Smooth muscle cell (in vitro differentiated cells): ENCODE measurements at regions not wholly inside any gene's neighbourhood (a gene's known extent, or its start where the extent isn't known, plus 50 kb on each side); places are given as distances from the start of the nearest gene placed in this dataset.

Experiments used
- DNase-seq: peaks from one replicate; lab custom pipeline; 2025; ENCODE audit not compliant: unreplicated experiment; lab: John Stamatoyannopoulos, UW
- H2AFZ ChIP-seq: fragments of 200-600 bp; sonication (generic); 2 replicates; pipeline ENCODE4 v1.6.0; 2016; ENCODE audit warnings: antibody characterized with exemption, low read depth, mild to moderate bottlenecking
- H3F3A ChIP-seq: fragments of 200-600 bp; sonication (generic); 2 replicates; pipeline ENCODE4 v1.6.0; 2017; ENCODE audit warnings: antibody characterized with exemption, low read depth
- H3K27ac ChIP-seq: fragments of 200-600 bp; sonication (generic); 2 replicates; pipeline ENCODE4 v1.5.1; 2016; ENCODE audit warnings: low read depth, mild to moderate bottlenecking
- H3K27me3 ChIP-seq: fragments of 200-600 bp; sonication (generic); 2 replicates; pipeline ENCODE4 v1.6.1; 2016; ENCODE audit warnings: low read depth, mild to moderate bottlenecking
- H3K36me3 ChIP-seq: fragments of 200-600 bp; sonication (generic); 2 replicates; pipeline ENCODE4 v1.5.1; 2016; ENCODE audit warnings: low read depth
- H3K4me1 ChIP-seq: fragments of 200-600 bp; sonication (generic); 2 replicates; pipeline ENCODE4 v1.5.1; 2016; ENCODE audit warnings: low read depth
- H3K4me2 ChIP-seq: fragments of 200-600 bp; sonication (generic); 2 replicates; pipeline ENCODE4 v1.6.0; 2016; ENCODE audit warnings: mild to moderate bottlenecking
- H3K4me3 ChIP-seq: fragments of 200-600 bp; sonication (generic); 2 replicates; pipeline ENCODE4 v1.5.1; 2016; ENCODE audit warnings: mild to moderate bottlenecking
- H3K79me2 ChIP-seq: fragments of 200-600 bp; sonication (generic); 2 replicates; pipeline ENCODE4 v1.6.0; 2016; ENCODE audit warnings: low read depth, mild to moderate bottlenecking
- H3K9ac ChIP-seq: fragments of 200-600 bp; sonication (generic); 2 replicates; pipeline ENCODE4 v1.6.0; 2016; ENCODE audit warnings: low read depth
- H3K9me3 ChIP-seq: fragments of 200-600 bp; sonication (generic); replicated peaks from 2 replicates; pipeline ENCODE4 v1.5.1; 2016; ENCODE audit warnings: low read depth
- H4K20me1 ChIP-seq: fragments of 200-600 bp; sonication (generic); 2 replicates; pipeline ENCODE4 v1.6.0; 2016; ENCODE audit warnings: low read depth
- CTCF ChIP-seq: fragments of 200-600 bp; sonication (generic); IDR thresholded peaks from 2 replicates; pipeline ENCODE4 v1.5.1; 2017; ENCODE audit warnings: borderline replicate concordance, mild to moderate bottlenecking, antibody characterized with exemption; ENCODE audit not compliant: insufficient read depth, poor library complexity, severe bottlenecking
- WGBS: methylation state at CpG from one replicate; pipeline ENCODE4 v1.1.7; 2016; ENCODE audit warnings: low lambda C conversion rate; 5-methylcytosine and 5-hydroxymethylcytosine counted together

GRCh38 chr3:30122359-30122758 is 484.0 kb upstream of the TGFBR2 start:
- no peaks in the 10 kb centered on the region for H3F3A ChIP-seq
- H2AFZ ChIP-seq = no peak overlapping the region
- no peaks in the 10 kb centered on the region for H3K27me3 ChIP-seq
- H3K4me1 ChIP-seq = peaks cover 7% of the 10 kb centered on the region
- DNase-seq = no peak
- no peak for TF ChIP-seq CTCF
- no peak overlapping the region for H3K27ac ChIP-seq
- H3K4me3 ChIP-seq = no peak overlapping the region
- no peaks in the 10 kb centered on the region for H3K79me2 ChIP-seq
- H3K4me2 ChIP-seq = no peak overlapping the region
- WGBS = 87% methylated on average over 1 of the region's 1 CpG
- H3K9me3 ChIP-seq = no peaks in the 10 kb centered on the region
- H3K9ac ChIP-seq = no peak overlapping the region
- no peaks in the 10 kb centered on the region for H4K20me1 ChIP-seq
- H3K36me3 ChIP-seq = no peaks in the 10 kb centered on the region

- DNase-seq = no peak
- WGBS = over 99% methylated on average over 3 of the region's 3 CpGs
- Histone ChIP-seq H2AFZ (no peak overlapping the region), H3K27ac (no peak overlapping the region), H3K9me3 (no peaks in the 10 kb centered on the region), H3K79me2 (no peaks in the 10 kb centered on the region), H3K9ac (no peak overlapping the region), H3K4me1 (peaks cover 7% of the 10 kb centered on the region), H3K36me3 (no peaks in the 10 kb centered on the region), H3F3A (no peaks in the 10 kb centered on the region), H3K27me3 (no peaks in the 10 kb centered on the region), H3K4me2 (no peak overlapping the region), H4K20me1 (no peaks in the 10 kb centered on the region), H3K4me3 (no peak overlapping the region)
- TF ChIP-seq CTCF = no peak
Observed at GRCh38 chr3:30123224-30123623, 483.2 kb upstream of the TGFBR2 start.

GRCh38 chr3:30123755-30124154 is 482.6 kb upstream of the TGFBR2 start:
- TF ChIP-seq CTCF = no peak
- peaks cover 7% of the 10 kb centered on the region for H3K4me1 ChIP-seq
- H2AFZ ChIP-seq = no peak overlapping the region
- H3K4me3 ChIP-seq = no peak overlapping the region
- H4K20me1 ChIP-seq = no peaks in the 10 kb centered on the region
- no peak overlapping the region for H3K4me2 ChIP-seq
- no peaks in the 10 kb centered on the region for H3F3A ChIP-seq
- no peaks in the 10 kb centered on the region for H3K79me2 ChIP-seq
- DNase-seq = no peak
- no peaks in the 10 kb centered on the region for H3K36me3 ChIP-seq
- 92% methylated on average over 1 of the region's 1 CpG for WGBS
- no peak overlapping the region for H3K9ac ChIP-seq
- H3K9me3 ChIP-seq = no peaks in the 10 kb centered on the region
- no peak overlapping the region for H3K27ac ChIP-seq
- no peaks in the 10 kb centered on the region for H3K27me3 ChIP-seq
